ENCODE measurements at regions not wholly inside any gene's neighbourhood (a gene's known extent, or its start where the extent isn't known, plus 50 kb on each side); places are given as distances from the start of the nearest gene placed in this dataset.
"Not testable (repeated sequence)": the region's sequence is repeated elsewhere in the genome, so short reads cannot be mapped to it uniquely, and the experiment has no call there.

DNA sequence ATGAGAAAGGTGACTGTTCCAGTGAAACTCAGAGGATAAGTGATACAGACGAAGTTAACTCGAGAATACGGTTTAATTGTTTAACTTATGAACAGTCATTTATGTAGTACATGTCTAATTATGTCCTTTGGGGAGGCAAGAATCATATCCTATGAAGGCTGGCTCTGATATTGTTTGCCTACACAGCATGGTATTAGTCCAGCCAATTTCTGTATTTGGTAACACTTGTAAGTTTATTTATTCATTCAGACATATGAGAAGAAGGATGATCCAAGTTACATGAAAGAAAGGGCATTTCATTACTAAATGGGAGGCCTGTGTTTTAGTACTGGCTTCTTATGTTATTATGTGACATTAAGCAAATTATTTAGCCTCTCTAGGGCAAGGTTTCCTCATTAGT, 199.7 kb downstream of the NNT start:
- DNase-seq (ENCODE audit: low read depth) (no peak), FAIRE-seq (no peak)
- Histone ChIP-seq H3K4me3 (ENCODE audit: low read depth, low read length) (no peak overlapping the region), H3K36me3 (ENCODE audit: control insufficient read depth, insufficient read depth, low read length) (no peaks in the 10 kb centered on the region), H3K27me3 (ENCODE audit: control insufficient read depth, insufficient read depth, low read length) (no peaks in the 10 kb centered on the region)
- TF ChIP-seq, protein P1, sequence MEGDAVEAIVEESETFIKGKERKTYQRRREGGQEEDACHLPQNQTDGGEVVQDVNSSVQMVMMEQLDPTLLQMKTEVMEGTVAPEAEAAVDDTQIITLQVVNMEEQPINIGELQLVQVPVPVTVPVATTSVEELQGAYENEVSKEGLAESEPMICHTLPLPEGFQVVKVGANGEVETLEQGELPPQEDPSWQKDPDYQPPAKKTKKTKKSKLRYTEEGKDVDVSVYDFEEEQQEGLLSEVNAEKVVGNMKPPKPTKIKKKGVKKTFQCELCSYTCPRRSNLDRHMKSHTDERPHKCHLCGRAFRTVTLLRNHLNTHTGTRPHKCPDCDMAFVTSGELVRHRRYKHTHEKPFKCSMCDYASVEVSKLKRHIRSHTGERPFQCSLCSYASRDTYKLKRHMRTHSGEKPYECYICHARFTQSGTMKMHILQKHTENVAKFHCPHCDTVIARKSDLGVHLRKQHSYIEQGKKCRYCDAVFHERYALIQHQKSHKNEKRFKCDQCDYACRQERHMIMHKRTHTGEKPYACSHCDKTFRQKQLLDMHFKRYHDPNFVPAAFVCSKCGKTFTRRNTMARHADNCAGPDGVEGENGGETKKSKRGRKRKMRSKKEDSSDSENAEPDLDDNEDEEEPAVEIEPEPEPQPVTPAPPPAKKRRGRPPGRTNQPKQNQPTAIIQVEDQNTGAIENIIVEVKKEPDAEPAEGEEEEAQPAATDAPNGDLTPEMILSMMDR (IDR thresholded peaks at IDR 0.05; ENCODE audit: insufficient read depth, low read length, severe bottlenecking) = no peak

DNA sequence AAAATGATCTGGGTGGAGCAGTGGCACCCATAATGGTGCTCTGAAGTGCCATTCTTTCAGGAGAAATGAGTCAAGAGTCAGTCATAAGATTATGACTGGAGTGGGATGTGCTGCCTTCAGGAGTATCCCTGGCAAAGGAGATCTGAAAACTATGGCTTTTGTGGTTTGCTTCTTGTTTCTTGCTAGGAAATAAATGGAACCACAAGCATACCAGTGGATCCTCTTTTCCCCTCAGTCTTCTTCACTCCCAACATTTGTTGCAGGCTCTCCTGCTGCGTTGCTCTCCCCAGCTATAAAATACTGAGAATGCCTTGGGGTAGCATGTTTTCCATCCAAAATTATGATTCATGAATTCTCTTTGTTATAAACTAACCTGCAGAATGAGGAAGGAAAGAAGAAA, 199.1 kb downstream of the NNT start:
- Histone ChIP-seq H3K4me3 (ENCODE audit: low read depth, low read length) (no peak overlapping the region), H3K27me3 (ENCODE audit: control insufficient read depth, insufficient read depth, low read length) (no peaks in the 10 kb centered on the region), H3K36me3 (ENCODE audit: control insufficient read depth, insufficient read depth, low read length) (no peaks in the 10 kb centered on the region)
- FAIRE-seq = no peak
- DNase-seq (ENCODE audit: low read depth) = peak; percentile 28
- TF ChIP-seq, protein P1 (IDR thresholded peaks at IDR 0.05; ENCODE audit: insufficient read depth, low read length, severe bottlenecking) = no peak

DNA sequence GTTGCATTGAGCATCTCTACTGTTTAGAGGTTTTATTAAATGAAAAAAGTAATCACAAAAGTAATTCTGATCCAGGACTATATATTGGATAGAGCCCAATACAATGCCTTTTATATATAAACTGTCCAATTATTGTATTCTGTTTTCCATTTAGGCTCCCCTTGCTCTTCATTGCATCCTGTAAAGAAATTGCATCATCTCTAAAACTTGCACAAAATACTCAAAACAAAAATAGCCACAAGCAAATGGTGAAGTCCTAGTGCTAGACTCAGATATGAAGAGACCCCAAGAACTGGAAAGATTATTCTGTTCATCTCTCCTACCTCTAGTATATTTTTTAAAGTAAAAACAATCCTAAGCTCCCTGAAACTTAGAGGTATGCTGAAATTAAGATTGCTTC, 195.8 kb downstream of the NNT start:
- TF ChIP-seq, protein P1 (IDR thresholded peaks at IDR 0.05; ENCODE audit: insufficient read depth, low read length, severe bottlenecking) = no peak
- no peak overlapping the region for H3K4me3 ChIP-seq (ENCODE audit: low read depth, low read length)
- FAIRE-seq (no peak), DNase-seq (ENCODE audit: low read depth) (no peak)
- H3K36me3 ChIP-seq (ENCODE audit: control insufficient read depth, insufficient read depth, low read length) = no peaks in the 10 kb centered on the region
- no peaks in the 10 kb centered on the region for H3K27me3 ChIP-seq (ENCODE audit: control insufficient read depth, insufficient read depth, low read length)

DNA sequence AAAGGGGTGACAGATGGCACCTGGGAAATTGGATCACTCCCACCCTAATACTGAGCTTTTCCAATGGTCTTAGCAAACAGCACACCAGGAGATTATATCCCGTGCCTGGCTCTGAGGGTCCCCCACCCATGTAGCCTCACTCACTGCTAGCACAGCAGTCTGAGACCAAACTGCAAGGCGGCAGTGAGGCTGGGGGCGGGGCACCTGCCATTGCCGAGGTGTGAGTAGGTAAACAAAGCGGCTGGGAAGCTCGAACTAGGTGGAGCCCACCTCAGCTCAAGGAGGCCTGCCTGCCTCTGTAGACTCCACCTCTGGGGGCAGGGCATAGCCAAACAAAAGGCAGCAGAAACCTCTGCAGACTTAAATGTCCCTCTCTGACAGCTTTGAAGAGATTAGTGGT, 188.9 kb downstream of the NNT start:
- not testable (repeated sequence) for DNase-seq (ENCODE audit: low read depth); H3K27me3 ChIP-seq (ENCODE audit: control insufficient read depth, insufficient read depth, low read length); FAIRE-seq; H3K36me3 ChIP-seq (ENCODE audit: control insufficient read depth, insufficient read depth, low read length); H3K4me3 ChIP-seq (ENCODE audit: low read depth, low read length)

DNA sequence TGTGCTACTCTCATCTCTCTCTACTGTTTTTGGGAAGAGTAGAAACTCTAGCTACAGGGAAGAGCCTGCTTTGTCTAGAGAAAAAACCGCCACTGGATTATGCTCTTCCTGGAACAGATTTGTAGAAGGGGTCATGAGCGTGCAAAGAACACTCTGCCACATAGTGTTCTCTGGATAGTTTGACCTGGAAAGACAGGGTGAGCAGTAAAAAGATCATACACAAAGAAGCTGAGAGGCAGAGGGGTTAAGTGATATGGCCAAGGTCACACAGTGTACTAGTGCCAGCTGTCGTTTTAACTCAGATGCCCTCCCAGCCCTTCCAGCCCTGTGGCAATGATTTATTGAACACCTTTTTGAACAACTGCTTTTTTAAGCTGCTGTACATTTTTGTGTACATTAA, 182.2 kb downstream of the NNT start:
- FAIRE-seq = no peak
- no peaks in the 10 kb centered on the region for H3K27me3 ChIP-seq (ENCODE audit: control insufficient read depth, insufficient read depth, low read length)
- TF ChIP-seq, protein P1 (IDR thresholded peaks at IDR 0.05; ENCODE audit: insufficient read depth, low read length, severe bottlenecking) = no peak
- H3K36me3 ChIP-seq (ENCODE audit: control insufficient read depth, insufficient read depth, low read length) = no peaks in the 10 kb centered on the region
- DNase-seq (ENCODE audit: low read depth) = no peak
- no peak overlapping the region for H3K4me3 ChIP-seq (ENCODE audit: low read depth, low read length)

DNA sequence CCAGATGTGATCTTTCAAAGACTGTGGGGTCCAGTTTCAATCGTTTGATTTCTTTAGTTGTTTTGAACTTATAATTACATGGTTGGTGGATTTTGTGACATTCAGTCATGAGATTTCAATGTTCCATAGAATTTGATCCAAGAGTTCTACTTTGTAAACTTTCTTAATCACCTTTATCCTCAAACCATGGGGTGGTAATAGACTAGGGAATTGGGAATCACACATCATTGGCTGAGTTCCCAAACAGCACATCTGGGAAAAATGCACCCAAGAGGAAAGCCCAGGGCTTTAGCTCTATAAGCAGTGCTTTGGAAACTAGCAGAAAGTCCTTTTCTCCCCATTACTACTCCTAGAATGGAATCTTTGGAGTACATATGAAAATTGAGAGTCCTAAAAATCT, 177.6 kb downstream of the NNT start:
- no peak for FAIRE-seq
- H3K4me3 ChIP-seq (ENCODE audit: low read depth, low read length) = no peak overlapping the region
- no peaks in the 10 kb centered on the region for H3K27me3 ChIP-seq (ENCODE audit: control insufficient read depth, insufficient read depth, low read length)
- H3K36me3 ChIP-seq (ENCODE audit: control insufficient read depth, insufficient read depth, low read length) = no peaks in the 10 kb centered on the region
- TF ChIP-seq, protein P1 (IDR thresholded peaks at IDR 0.05; ENCODE audit: insufficient read depth, low read length, severe bottlenecking) = no peak
- peak; percentile 41 for DNase-seq (ENCODE audit: low read depth)
